HCT116 (cell line): ENCODE measurements at regions not wholly inside any gene's neighbourhood (a gene's known extent, or its start where the extent isn't known, plus 50 kb on each side); places are given as distances from the start of the nearest gene placed in this dataset.

ENCODE experiments used
- ATAC-seq: fragments of 200-7000 bp; cut with Tn5 transposase; 2 replicates; pipeline ENCODE4 v1.9.1; 2020; ENCODE audit warnings: mild to moderate bottlenecking, moderate library complexity
- BruUV-seq: library from RNA; stranded (reverse); fragments of 400-500 nt; replicated peaks from 2 replicates; lab custom pipeline; 2021; lab: Mats Ljungman, UMichigan
- CTCF ChIA-PET: fragments of 300-600 bp; sonication (Branson Sonifier 250); formaldehyde crosslinking; loops from one replicate; lab custom pipeline; 2021; ENCODE audit warnings: antibody characterized with exemption; lab: Charles Lee
- POLR2A ChIA-PET: fragments of 300-600, 350-600 bp; sonication (Branson Sonifier 250); formaldehyde crosslinking; loops from one replicate; lab custom pipeline; 2021; ENCODE audit warnings: antibody characterized with exemption; lab: Charles Lee
- RAD21 ChIA-PET, 2 experiments: fragments of 300-600 bp; sonication (Branson Sonifier 250); formaldehyde crosslinking; loops; one replicate each; lab custom pipeline; 2023; ENCODE audit warnings: low total read pairs in 2 of 2; ENCODE audit not compliant: uncharacterized antibody in 2 of 2, unreplicated experiment in 2 of 2, low non-redundant PET in 1 of 2; lab: Charles Lee
- DNase-seq: peaks from one replicate; pipeline ENCODE4 v3.0.0-alpha.2; 2010; ENCODE audit warnings: low read depth, low spot score
- H2AFZ ChIP-seq: fragments of 200-600 bp; shearing (Covaris generic), sonication (generic); 2 replicates; pipeline ENCODE4 v1.6.1; 2017; ENCODE audit warnings: low read depth, mixed run types, mixed read lengths, antibody characterized with exemption, low read length; ENCODE audit not compliant: poor library complexity, severe bottlenecking
- H3K27ac ChIP-seq: 2 replicates; pipeline ENCODE4 v1.5.1; 2012; ENCODE audit warnings: low read depth, low read length
- H3K27me3 ChIP-seq: fragments of 200-600 bp; sonication (generic); 2 replicates; pipeline ENCODE4 v1.6.1; 2016; ENCODE audit warnings: mixed run types, low read length, mixed read lengths; ENCODE audit not compliant: insufficient read depth
- H3K36me3 ChIP-seq, 2 experiments: fragments of 200-500 bp in 1 of 2; fragments of 200-600 bp in 1 of 2; sonication (Bioruptor generic) in 1 of 2; sonication (generic) in 1 of 2; 2 replicates each; pipeline versions ENCODE4 v1.5.1 to v1.6.1; 2014 to 2016; ENCODE audit warnings: low read length in 2 of 2, inconsistent platforms in 1 of 2, mixed read lengths in 1 of 2, mixed run types in 1 of 2; ENCODE audit not compliant: insufficient read depth in 2 of 2, control insufficient read depth in 1 of 2
- H3K4me1 ChIP-seq, 2 experiments: fragments of 200-600 bp in 1 of 2; sonication (generic) in 1 of 2; 2 replicates each; pipeline versions ENCODE4 v1.5.1 to v1.6.1; 2012 to 2017; ENCODE audit warnings: low read length in 2 of 2, inconsistent platforms in 1 of 2, mild to moderate bottlenecking in 1 of 2, mixed read lengths in 1 of 2, mixed run types in 1 of 2, moderate library complexity in 1 of 2; ENCODE audit not compliant: insufficient read depth in 2 of 2, control insufficient read depth in 1 of 2
- H3K4me2 ChIP-seq: fragments of 200-600 bp; sonication (generic); 2 replicates; pipeline ENCODE4 v1.6.1; 2017; ENCODE audit warnings: mixed run types, low read length, mixed read lengths
- H3K4me3 ChIP-seq, 2 experiments: fragments of 200-600 bp in 1 of 2; sonication (generic) in 1 of 2; replicated peaks in 1 of 2; 2 replicates each; pipeline ENCODE4 v1.5.1; 2011 to 2016; ENCODE audit warnings: low read length in 2 of 2, control low read depth in 1 of 2, low read depth in 1 of 2, mild to moderate bottlenecking in 1 of 2, mixed read lengths in 1 of 2, mixed run types in 1 of 2
- H3K79me2 ChIP-seq: fragments of 200-600 bp; sonication (generic); 2 replicates; pipeline ENCODE4 v1.6.1; 2017; ENCODE audit warnings: mild to moderate bottlenecking, mixed run types, low read length, moderate library complexity, mixed read lengths; ENCODE audit not compliant: insufficient read depth
- H3K9ac ChIP-seq: fragments of 200-600 bp; sonication (generic); 2 replicates; pipeline ENCODE4 v1.6.1; 2016; ENCODE audit warnings: low read length, mixed read lengths
- H3K9me2 ChIP-seq: fragments of 200-600 bp; sonication (generic), shearing (Covaris generic); 2 replicates; pipeline ENCODE4 v1.6.1; 2017; ENCODE audit warnings: mixed run types, mild to moderate bottlenecking, moderate library complexity; ENCODE audit not compliant: insufficient read depth
- H3K9me3 ChIP-seq, 2 experiments: fragments of 200-500 bp in 1 of 2; fragments of 200-600 bp in 1 of 2; sonication (Bioruptor generic) in 1 of 2; sonication (generic) in 1 of 2; 2 replicates each; pipeline ENCODE4 v1.6.1; 2014 to 2017; ENCODE audit warnings: low read length in 2 of 2, mixed read lengths in 2 of 2, inconsistent platforms in 1 of 2, low read depth in 1 of 2, mild to moderate bottlenecking in 1 of 2, mixed run types in 1 of 2, moderate library complexity in 1 of 2; ENCODE audit not compliant: control insufficient read depth in 1 of 2, insufficient read depth in 1 of 2
- H4K20me1 ChIP-seq: fragments of 200-600 bp; sonication (generic), shearing (Covaris generic); 2 replicates; pipeline ENCODE4 v1.6.1; 2017; ENCODE audit warnings: mixed run types, mild to moderate bottlenecking, moderate library complexity; ENCODE audit not compliant: insufficient read depth
- CBX3 ChIP-seq: IDR thresholded peaks from 2 replicates; pipeline ENCODE4 v1.6.1; 2012; ENCODE audit warnings: low read depth
- EGR1 ChIP-seq: IDR thresholded peaks from 2 replicates; pipeline ENCODE4 v1.6.1; 2012; ENCODE audit warnings: low read depth
- ELF1 ChIP-seq: IDR thresholded peaks from 2 replicates; pipeline ENCODE4 v1.6.1; 2012; ENCODE audit warnings: low read depth, borderline replicate concordance
- EZH2 ChIP-seq: fragments of 200-600 bp; sonication (generic); IDR thresholded peaks from 2 replicates; pipeline ENCODE4 v1.6.1; 2017; ENCODE audit warnings: antibody characterized with exemption, mixed run types
- FOSL1 ChIP-seq: IDR thresholded peaks from 2 replicates; pipeline ENCODE4 v1.6.1; 2012; ENCODE audit warnings: low read depth
- JUND ChIP-seq: IDR thresholded peaks from 2 replicates; pipeline ENCODE4 v1.6.1; 2012
- MAX ChIP-seq: IDR thresholded peaks from 2 replicates; pipeline ENCODE4 v1.6.1; 2012
- POLR2A ChIP-seq: IDR thresholded peaks from 2 replicates; pipeline ENCODE4 v1.7.0; 2011; ENCODE audit warnings: borderline replicate concordance; ENCODE audit not compliant: insufficient read depth, insufficient read length; ENCODE audit errors: extremely low read depth
- POLR2AphosphoS5 ChIP-seq: IDR thresholded peaks from 2 replicates; pipeline ENCODE4 v1.6.1; 2011; ENCODE audit warnings: mild to moderate bottlenecking, low read depth, low read length, moderate library complexity
- RAD21 ChIP-seq: IDR thresholded peaks from 2 replicates; pipeline ENCODE4 v1.6.1; 2012; ENCODE audit warnings: low read depth, mild to moderate bottlenecking
- SIN3A ChIP-seq: IDR thresholded peaks from 2 replicates; pipeline ENCODE4 v1.6.1; 2012; ENCODE audit warnings: low read depth
- SP1 ChIP-seq: IDR thresholded peaks from 2 replicates; pipeline ENCODE4 v1.6.1; 2012; ENCODE audit warnings: low read depth
- SRF ChIP-seq: IDR thresholded peaks from 2 replicates; pipeline ENCODE4 v1.6.1; 2012; ENCODE audit warnings: low read depth
- TCF7L2 ChIP-seq: IDR thresholded peaks from 2 replicates; pipeline ENCODE4 v1.7.0; 2011; ENCODE audit warnings: borderline replicate concordance, inconsistent platforms; ENCODE audit not compliant: insufficient read depth, insufficient read length; ENCODE audit errors: extremely low read depth
- YY1 ChIP-seq: IDR thresholded peaks from 2 replicates; pipeline ENCODE4 v1.6.1; 2011; ENCODE audit warnings: low read length, low read depth, moderate library complexity, mild to moderate bottlenecking; ENCODE audit not compliant: insufficient replicate concordance; ENCODE audit errors: extremely low read depth
- ZFX ChIP-seq: fragments of 450-650 bp; IDR thresholded peaks from 2 replicates; pipeline ENCODE4 v1.6.1; 2017
- ZNF274 ChIP-seq: fragments of 200-500 bp; sonication (Bioruptor generic); IDR thresholded peaks from 2 replicates; pipeline ENCODE4 v1.6.1; 2014; ENCODE audit warnings: mild to moderate bottlenecking, low read depth, low read length, inconsistent platforms
- intact Hi-C: fragments of 100-400 bp; cut with micrococcal nuclease; formaldehyde crosslinking; loops from 2 replicates; pipeline ENCODE4 v1.10.0; 2022
- TF ChIP-seq, protein P1 (sequence below): IDR thresholded peaks from 2 replicates; pipeline ENCODE4 v1.6.1; 2012
- TF ChIP-seq, protein P2 (sequence below): IDR thresholded peaks from 2 replicates; pipeline ENCODE4 v1.6.1; 2011; ENCODE audit warnings: mild to moderate bottlenecking, low read length, moderate library complexity; ENCODE audit not compliant: insufficient replicate concordance; ENCODE audit errors: extremely low read depth
- TF ChIP-seq, protein P3 (sequence below): IDR thresholded peaks from 2 replicates; pipeline ENCODE4 v1.6.1; 2012; ENCODE audit warnings: low read depth

DNA sequence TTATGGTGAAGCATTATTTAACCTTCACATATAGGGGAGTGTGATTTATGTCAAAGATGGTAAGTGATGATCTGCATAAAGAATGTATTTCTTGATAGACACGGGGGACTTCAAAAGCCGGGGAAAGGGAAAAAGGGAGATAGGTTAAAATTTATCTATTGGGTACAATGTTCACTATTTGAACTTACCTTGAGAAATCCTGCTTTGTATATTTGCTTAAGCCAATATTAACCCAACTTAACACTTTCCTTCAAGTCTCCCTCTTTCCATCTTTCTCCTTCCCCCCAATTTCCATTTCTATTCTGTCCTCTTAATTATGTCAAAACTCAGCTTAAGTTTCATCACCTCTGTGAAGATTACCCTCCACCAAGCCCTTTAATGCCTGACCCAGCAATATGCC, 149.0 kb upstream of the ANK2 start:
- TF ChIP-seq ZFX (no peak), CBX3 (no peak), POLR2A (no peak), JUND (no peak), EZH2 (no peak), ZNF274 (no peak), TCF7L2 (no peak), FOSL1 (no peak), SRF (no peak), SIN3A (no peak), POLR2AphosphoS5 (no peak), RAD21 (no peak), SP1 (no peak), MAX (no peak), YY1 (no peak), EGR1 (no peak), ELF1 (no peak)
- TF ChIP-seq, protein P1, sequence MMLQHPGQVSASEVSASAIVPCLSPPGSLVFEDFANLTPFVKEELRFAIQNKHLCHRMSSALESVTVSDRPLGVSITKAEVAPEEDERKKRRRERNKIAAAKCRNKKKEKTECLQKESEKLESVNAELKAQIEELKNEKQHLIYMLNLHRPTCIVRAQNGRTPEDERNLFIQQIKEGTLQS, result no peak
- TF ChIP-seq, protein P2, sequence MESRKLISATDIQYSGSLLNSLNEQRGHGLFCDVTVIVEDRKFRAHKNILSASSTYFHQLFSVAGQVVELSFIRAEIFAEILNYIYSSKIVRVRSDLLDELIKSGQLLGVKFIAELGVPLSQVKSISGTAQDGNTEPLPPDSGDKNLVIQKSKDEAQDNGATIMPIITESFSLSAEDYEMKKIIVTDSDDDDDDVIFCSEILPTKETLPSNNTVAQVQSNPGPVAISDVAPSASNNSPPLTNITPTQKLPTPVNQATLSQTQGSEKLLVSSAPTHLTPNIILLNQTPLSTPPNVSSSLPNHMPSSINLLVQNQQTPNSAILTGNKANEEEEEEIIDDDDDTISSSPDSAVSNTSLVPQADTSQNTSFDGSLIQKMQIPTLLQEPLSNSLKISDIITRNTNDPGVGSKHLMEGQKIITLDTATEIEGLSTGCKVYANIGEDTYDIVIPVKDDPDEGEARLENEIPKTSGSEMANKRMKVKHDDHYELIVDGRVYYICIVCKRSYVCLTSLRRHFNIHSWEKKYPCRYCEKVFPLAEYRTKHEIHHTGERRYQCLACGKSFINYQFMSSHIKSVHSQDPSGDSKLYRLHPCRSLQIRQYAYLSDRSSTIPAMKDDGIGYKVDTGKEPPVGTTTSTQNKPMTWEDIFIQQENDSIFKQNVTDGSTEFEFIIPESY, result no peak
- TF ChIP-seq, protein P3, sequence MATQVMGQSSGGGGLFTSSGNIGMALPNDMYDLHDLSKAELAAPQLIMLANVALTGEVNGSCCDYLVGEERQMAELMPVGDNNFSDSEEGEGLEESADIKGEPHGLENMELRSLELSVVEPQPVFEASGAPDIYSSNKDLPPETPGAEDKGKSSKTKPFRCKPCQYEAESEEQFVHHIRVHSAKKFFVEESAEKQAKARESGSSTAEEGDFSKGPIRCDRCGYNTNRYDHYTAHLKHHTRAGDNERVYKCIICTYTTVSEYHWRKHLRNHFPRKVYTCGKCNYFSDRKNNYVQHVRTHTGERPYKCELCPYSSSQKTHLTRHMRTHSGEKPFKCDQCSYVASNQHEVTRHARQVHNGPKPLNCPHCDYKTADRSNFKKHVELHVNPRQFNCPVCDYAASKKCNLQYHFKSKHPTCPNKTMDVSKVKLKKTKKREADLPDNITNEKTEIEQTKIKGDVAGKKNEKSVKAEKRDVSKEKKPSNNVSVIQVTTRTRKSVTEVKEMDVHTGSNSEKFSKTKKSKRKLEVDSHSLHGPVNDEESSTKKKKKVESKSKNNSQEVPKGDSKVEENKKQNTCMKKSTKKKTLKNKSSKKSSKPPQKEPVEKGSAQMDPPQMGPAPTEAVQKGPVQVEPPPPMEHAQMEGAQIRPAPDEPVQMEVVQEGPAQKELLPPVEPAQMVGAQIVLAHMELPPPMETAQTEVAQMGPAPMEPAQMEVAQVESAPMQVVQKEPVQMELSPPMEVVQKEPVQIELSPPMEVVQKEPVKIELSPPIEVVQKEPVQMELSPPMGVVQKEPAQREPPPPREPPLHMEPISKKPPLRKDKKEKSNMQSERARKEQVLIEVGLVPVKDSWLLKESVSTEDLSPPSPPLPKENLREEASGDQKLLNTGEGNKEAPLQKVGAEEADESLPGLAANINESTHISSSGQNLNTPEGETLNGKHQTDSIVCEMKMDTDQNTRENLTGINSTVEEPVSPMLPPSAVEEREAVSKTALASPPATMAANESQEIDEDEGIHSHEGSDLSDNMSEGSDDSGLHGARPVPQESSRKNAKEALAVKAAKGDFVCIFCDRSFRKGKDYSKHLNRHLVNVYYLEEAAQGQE, result no peak
- H3K9ac ChIP-seq, result no peak overlapping the region
- intact Hi-C loops, result no loop called here
- no peak overlapping the region for H3K27ac ChIP-seq
- no TSS peak for BruUV-seq
- H4K20me1 ChIP-seq, result no peaks in the 10 kb centered on the region
- H3K9me3 ChIP-seq, result no peaks in the 10 kb centered on the region
- no peaks in the 10 kb centered on the region for H3K36me3 ChIP-seq
- H3K4me2 ChIP-seq, result no peak overlapping the region
- H3K27me3 ChIP-seq, result 0 out of 2 replicates have a peak, but pooled peaks cover 5% of the 10 kb centered on the region
- H3K79me2 ChIP-seq, result no peaks in the 10 kb centered on the region
- ChIA-PET POLR2A (no interaction called here), RAD21 (no interaction called here), CTCF (no interaction called here)
- no peak overlapping the region for H3K4me3 ChIP-seq
- ATAC-seq (no peak), DNase-seq (no peak)
- H2AFZ ChIP-seq, result no peak overlapping the region
- H3K4me1 ChIP-seq, result peaks cover 0 to 6% of the 10 kb centered on the region in 2 experiments; a peak in 3 of 4 replicates
- H3K9me2 ChIP-seq, result no peaks in the 10 kb centered on the region; the same call in 1 of the 2 replicates
